ENCODE measurements at regions not wholly inside any gene's neighbourhood (a gene's known extent, or its start where the extent isn't known, plus 50 kb on each side); places are given as distances from the start of the nearest gene placed in this dataset.

DNA sequence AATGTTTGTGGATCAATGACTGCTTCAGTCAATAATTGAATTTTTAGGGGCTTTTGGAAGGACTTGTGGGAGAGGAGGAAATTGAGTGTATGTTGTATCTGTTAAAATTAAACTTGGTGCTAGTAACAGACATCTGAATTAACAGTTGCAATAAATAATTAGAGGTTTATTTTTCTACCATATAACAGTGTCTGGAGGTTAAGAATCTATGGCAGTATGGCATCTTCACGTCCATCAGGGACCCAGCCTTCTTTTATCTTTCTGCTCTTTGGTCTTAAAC is 72.8 kb upstream of the HABP2 start:
- DNase-seq (ENCODE audit: low spot score in 2 of 2), result no peak
- Histone ChIP-seq H3K4me1 (peaks cover 17 to 21% of the 10 kb centered on the region in 2 donors), H3K9me3 (peaks cover 15 to 27% of the 10 kb centered on the region in 2 donors), H3K36me3 (no peaks in the 10 kb centered on the region), H3K27ac (no peak overlapping the region), H3K4me3 (no peak overlapping the region), H3K27me3 (no peaks in the 10 kb centered on the region)
- TF ChIP-seq, protein P1, sequence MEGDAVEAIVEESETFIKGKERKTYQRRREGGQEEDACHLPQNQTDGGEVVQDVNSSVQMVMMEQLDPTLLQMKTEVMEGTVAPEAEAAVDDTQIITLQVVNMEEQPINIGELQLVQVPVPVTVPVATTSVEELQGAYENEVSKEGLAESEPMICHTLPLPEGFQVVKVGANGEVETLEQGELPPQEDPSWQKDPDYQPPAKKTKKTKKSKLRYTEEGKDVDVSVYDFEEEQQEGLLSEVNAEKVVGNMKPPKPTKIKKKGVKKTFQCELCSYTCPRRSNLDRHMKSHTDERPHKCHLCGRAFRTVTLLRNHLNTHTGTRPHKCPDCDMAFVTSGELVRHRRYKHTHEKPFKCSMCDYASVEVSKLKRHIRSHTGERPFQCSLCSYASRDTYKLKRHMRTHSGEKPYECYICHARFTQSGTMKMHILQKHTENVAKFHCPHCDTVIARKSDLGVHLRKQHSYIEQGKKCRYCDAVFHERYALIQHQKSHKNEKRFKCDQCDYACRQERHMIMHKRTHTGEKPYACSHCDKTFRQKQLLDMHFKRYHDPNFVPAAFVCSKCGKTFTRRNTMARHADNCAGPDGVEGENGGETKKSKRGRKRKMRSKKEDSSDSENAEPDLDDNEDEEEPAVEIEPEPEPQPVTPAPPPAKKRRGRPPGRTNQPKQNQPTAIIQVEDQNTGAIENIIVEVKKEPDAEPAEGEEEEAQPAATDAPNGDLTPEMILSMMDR (IDR thresholded peaks at IDR 0.05), result no peak
- intact Hi-C loops (cut with DNase I), result no loop called here

DNA sequence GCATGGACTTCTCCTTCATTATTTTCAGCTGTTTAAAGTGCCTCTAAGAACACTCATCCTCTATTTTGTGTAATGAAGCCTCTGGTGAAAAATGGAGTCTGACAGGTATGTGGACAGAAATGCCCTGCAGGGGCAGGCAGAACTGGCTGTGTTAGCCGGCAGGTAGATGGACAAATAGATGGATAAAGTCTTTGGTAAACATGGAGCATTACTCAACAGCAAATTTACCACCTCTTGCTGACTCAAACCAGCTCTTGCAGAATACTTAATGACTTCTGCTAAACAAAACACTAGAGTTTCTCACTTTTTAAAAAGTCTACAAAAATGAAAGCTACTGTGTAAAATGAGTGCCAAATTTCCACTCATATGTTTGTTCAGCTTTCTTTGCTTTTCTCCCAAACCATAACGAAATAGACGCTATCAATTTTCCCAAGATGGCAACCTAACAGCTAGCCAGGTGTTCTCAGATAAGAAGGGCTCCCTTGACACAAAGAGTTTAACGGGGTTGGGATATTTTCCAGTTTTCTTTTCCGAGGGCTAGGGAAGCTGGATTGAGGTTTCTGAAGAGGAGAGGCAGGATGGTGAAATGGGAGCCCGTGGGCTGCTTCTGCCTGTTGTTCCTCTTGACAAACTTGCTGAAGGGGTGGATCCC is 71.9 kb upstream of the HABP2 start:
- intact Hi-C loops (cut with DNase I), result no loop called here
- TF ChIP-seq, protein P1 (IDR thresholded peaks at IDR 0.05), result no peak
- H3K9me3 ChIP-seq, result peaks cover 15 to 27% of the 10 kb centered on the region in 2 donors
- no peaks in the 10 kb centered on the region for H3K27me3 ChIP-seq
- H3K36me3 ChIP-seq, result no peaks in the 10 kb centered on the region
- peak overlapping the region in 1 of 2 donors; percentile 59 for H3K27ac ChIP-seq
- no peak overlapping the region for H3K4me3 ChIP-seq
- peaks cover 11 to 20% of the 10 kb centered on the region in 2 donors for H3K4me1 ChIP-seq
- DNase-seq (ENCODE audit: low spot score in 2 of 2), result no peak

DNA sequence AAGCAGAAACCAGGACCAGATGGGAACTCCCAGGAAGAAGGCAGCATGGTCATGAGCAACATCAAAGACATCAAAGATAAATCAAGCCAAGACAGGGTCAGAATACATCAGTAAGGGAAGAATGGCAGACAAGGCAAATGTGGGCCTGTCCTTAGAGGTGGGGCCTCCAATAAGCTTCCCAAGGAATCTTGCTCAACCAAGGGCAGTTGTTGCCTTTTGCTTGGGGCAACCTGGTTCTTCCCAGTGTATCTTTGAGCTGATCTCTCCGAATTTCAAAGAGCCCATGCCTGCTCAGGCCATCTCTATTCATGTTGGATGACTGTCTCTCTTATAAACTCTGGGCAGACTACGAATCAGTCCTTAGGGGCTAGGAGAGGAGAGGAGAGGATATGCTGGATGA is 68.4 kb upstream of the HABP2 start:
- Histone ChIP-seq H3K27me3 (no peaks in the 10 kb centered on the region), H3K9me3 (peaks cover 10 to 24% of the 10 kb centered on the region in 2 donors), H3K36me3 (no peaks in the 10 kb centered on the region), H3K27ac (no peak overlapping the region), H3K4me3 (no peak overlapping the region), H3K4me1 (peaks cover 0 to 4% of the 10 kb centered on the region in 2 donors)
- no peak for DNase-seq (ENCODE audit: low spot score in 2 of 2)
- intact Hi-C loops (cut with DNase I), result no loop called here
- TF ChIP-seq, protein P1 (IDR thresholded peaks at IDR 0.05), result no peak

DNA sequence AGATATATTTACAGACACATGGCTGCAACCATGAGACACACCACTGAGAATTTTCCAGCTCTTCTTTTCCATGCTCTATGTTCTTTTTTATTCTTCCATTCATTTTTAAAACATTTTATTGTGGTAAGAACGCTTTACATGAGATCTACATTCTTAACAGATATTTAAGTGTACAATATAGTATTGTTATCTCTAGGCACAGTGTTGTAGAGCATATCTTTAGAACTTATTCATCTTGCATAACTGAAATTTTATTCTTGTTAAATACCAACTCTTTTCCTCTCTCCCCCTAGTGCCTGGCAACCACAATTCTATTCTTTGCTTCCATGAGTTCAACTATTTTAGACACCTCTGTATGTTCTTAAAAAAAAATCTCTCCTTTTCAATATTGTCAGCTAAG is 67.1 kb upstream of the HABP2 start:
- no peaks in the 10 kb centered on the region for H3K36me3 ChIP-seq
- TF ChIP-seq, protein P1 (IDR thresholded peaks at IDR 0.05), result no peak
- peaks cover 0 to 9% of the 10 kb centered on the region in 2 donors for H3K4me1 ChIP-seq
- peaks cover 0 to 13% of the 10 kb centered on the region in 2 donors for H3K9me3 ChIP-seq
- intact Hi-C loops (cut with DNase I), result no loop called here
- no peak overlapping the region for H3K27ac ChIP-seq
- no peak overlapping the region for H3K4me3 ChIP-seq
- H3K27me3 ChIP-seq, result no peaks in the 10 kb centered on the region
- no peak for DNase-seq (ENCODE audit: low spot score in 2 of 2)

DNA sequence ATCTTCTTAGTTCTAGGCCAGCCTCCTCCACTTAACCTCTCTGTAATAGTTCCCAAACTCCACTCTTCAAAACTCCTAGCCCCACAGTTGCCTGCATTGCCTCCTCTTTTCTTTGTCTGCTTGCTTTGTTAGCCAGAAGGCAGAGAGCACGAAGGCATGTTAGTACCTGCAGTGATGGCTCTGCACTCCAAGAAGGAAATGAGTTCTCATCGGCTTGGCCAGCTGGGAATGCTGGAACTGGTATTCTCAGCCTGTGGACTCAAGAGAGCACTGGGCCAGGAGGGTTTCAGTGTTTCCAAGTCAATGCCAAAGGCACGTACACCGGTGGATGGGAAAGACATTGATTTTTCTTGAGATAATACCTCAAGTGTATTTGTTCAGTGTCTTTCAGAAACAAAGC is 66.3 kb upstream of the HABP2 start:
- Histone ChIP-seq H3K4me3 (no peak overlapping the region), H3K9me3 (peaks cover 0 to 10% of the 10 kb centered on the region in 2 donors), H3K4me1 (peaks cover 0 to 14% of the 10 kb centered on the region in 2 donors), H3K27me3 (no peaks in the 10 kb centered on the region), H3K27ac (no peak overlapping the region), H3K36me3 (no peaks in the 10 kb centered on the region)
- intact Hi-C loops (cut with DNase I), result no loop called here
- TF ChIP-seq, protein P1 (IDR thresholded peaks at IDR 0.05), result no peak
- no peak for DNase-seq (ENCODE audit: low spot score in 2 of 2)

DNA sequence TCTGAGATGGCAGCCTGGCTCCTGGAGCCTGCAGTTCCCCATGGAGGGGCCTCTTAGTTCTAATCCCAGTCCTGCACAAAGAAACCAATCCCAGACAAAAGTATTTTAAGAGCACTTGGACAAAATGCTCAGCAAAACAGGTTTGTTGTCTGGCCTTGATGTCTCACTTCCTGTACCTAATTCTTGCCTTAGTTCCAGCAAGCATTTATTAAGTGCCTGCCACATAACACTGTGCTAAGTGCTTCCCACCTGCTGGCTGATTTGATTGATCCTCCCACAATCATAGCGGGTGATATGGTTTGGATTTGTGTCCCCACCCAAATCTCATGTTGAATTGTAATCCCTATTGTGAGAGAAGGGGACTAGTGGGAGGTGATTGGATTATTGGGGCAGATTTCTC is 65.7 kb upstream of the HABP2 start:
- Histone ChIP-seq H3K9me3 (peaks cover 0 to 4% of the 10 kb centered on the region in 2 donors), H3K4me3 (no peak overlapping the region), H3K4me1 (peaks cover 0 to 14% of the 10 kb centered on the region in 2 donors), H3K27me3 (no peaks in the 10 kb centered on the region), H3K36me3 (no peaks in the 10 kb centered on the region), H3K27ac (peak overlapping the region in 1 of 2 donors; percentile 5)
- intact Hi-C loops (cut with DNase I), result no loop called here
- TF ChIP-seq, protein P1 (IDR thresholded peaks at IDR 0.05), result no peak
- no peak for DNase-seq (ENCODE audit: low spot score in 2 of 2)
